Transverse colon (tissue), 4 donors: ENCODE measurements at regions not wholly inside any gene's neighbourhood (a gene's known extent, or its start where the extent isn't known, plus 50 kb on each side); places are given as distances from the start of the nearest gene placed in this dataset.

ENCODE experiments used
- CTCF ChIP-seq, 5 experiments: fragments of 200-600 bp in 3 of 5; fragments of 450-650 bp in 2 of 5; sonication (generic) in 3 of 5; IDR thresholded peaks; 1 replicate in 2 of 5; 2 replicates in 3 of 5; pipeline ENCODE4 v1.5.1; 2016 to 2017; ENCODE audit warnings: antibody characterized with exemption in 5 of 5, inconsistent platforms in 3 of 5, mild to moderate bottlenecking in 2 of 5, moderate library complexity in 1 of 5
- POLR2A ChIP-seq: fragments of 450-650 bp; IDR thresholded peaks from one replicate; pipeline ENCODE4 v1.6.1; 2016; ENCODE audit warnings: antibody characterized with exemption, mild to moderate bottlenecking, moderate library complexity
- POLR2AphosphoS5 ChIP-seq, 3 donors: sonication (generic); formaldehyde crosslinking; IDR thresholded peaks; one replicate each; pipeline ENCODE4 v1.6.1; 2016; ENCODE audit warnings: antibody characterized with exemption in 3 of 3

GRCh38 chr20:48321271-48321670 is 506.5 kb downstream of the PREX1 start:
- TF ChIP-seq POLR2AphosphoS5 (IDR thresholded peaks at IDR 0.05) (no peak), CTCF (IDR thresholded peaks at IDR 0.05) (no peak), POLR2A (no peak)
